Memory B cell (primary cell): ENCODE measurements at regions not wholly inside any gene's neighbourhood (a gene's known extent, or its start where the extent isn't known, plus 50 kb on each side); places are given as distances from the start of the nearest gene placed in this dataset.
"Not testable (repeated sequence)": the region's sequence is repeated elsewhere in the genome, so short reads cannot be mapped to it uniquely, and the experiment has no call there.

Experiments
- ATAC-seq: fragments of 150-1000 bp; cut with Tn5 transposase; 2 replicates; pipeline ENCODE4 v1.10.0; 2021; ENCODE audit warnings: low read depth, mild to moderate bottlenecking, moderate library complexity
- DNase-seq, 2 donors: peaks; one replicate each; pipeline ENCODE4 v3.0.0; 2022; ENCODE audit warnings: low spot score in 2 of 2
- H3K27ac Mint-ChIP-seq: one replicate; pipeline ENCODE4 v1.8.0; 2022; ENCODE audit warnings: mild to moderate bottlenecking, moderate library complexity, mixed read lengths
- H3K27me3 Mint-ChIP-seq: one replicate; pipeline ENCODE4 v1.8.0; 2022; ENCODE audit warnings: mixed read lengths
- H3K36me3 Mint-ChIP-seq: one replicate; pipeline ENCODE4 v1.8.0; 2022; ENCODE audit warnings: mild to moderate bottlenecking, mixed read lengths
- H3K4me1 Mint-ChIP-seq: one replicate; pipeline ENCODE4 v1.8.0; 2022; ENCODE audit warnings: mixed read lengths
- H3K4me3 Mint-ChIP-seq: one replicate; pipeline ENCODE4 v1.8.0; 2022; ENCODE audit warnings: mild to moderate bottlenecking, moderate library complexity, mixed read lengths
- H3K9me3 Mint-ChIP-seq: one replicate; pipeline ENCODE4 v1.8.0; 2022; ENCODE audit warnings: mixed read lengths

GRCh38 chr9:30075451-30076199 is 2308.8 kb upstream of the ACO1 start:
- Mint-ChIP-seq H3K27me3 (no peaks in the 10 kb centered on the region), H3K4me3 (no peak overlapping the region), H3K9me3 (peaks cover 2% of the 10 kb centered on the region), H3K36me3 (no peaks in the 10 kb centered on the region), H3K4me1 (no peaks in the 10 kb centered on the region), H3K27ac (no peak overlapping the region)
- DNase-seq (no peak), ATAC-seq (no peak)

GRCh38 chr9:30078195-30078594 is 2306.2 kb upstream of the ACO1 start:
- Mint-ChIP-seq H3K4me3 (no peak overlapping the region), H3K9me3 (peaks cover 2% of the 10 kb centered on the region), H3K36me3 (no peaks in the 10 kb centered on the region), H3K27ac (no peak overlapping the region), H3K27me3 (no peaks in the 10 kb centered on the region), H3K4me1 (no peaks in the 10 kb centered on the region)
- no peak for ATAC-seq
- DNase-seq, result no peak

- Mint-ChIP-seq H3K4me1 (no peaks in the 10 kb centered on the region), H3K27me3 (no peaks in the 10 kb centered on the region), H3K27ac (no peak overlapping the region), H3K4me3 (no peak overlapping the region), H3K9me3 (peaks cover 5% of the 10 kb centered on the region), H3K36me3 (no peaks in the 10 kb centered on the region)
- no peak for DNase-seq
- ATAC-seq, result no peak
Measured at GRCh38 chr9:30089428-30089827, 2295.0 kb upstream of the ACO1 start.

- no peak for ATAC-seq
- H3K9me3 Mint-ChIP-seq, result peaks cover 9% of the 10 kb centered on the region
- no peak overlapping the region for H3K27ac Mint-ChIP-seq
- H3K36me3 Mint-ChIP-seq, result no peaks in the 10 kb centered on the region
- H3K4me1 Mint-ChIP-seq, result no peaks in the 10 kb centered on the region
- no peak for DNase-seq
- no peak overlapping the region for H3K4me3 Mint-ChIP-seq
- H3K27me3 Mint-ChIP-seq, result no peaks in the 10 kb centered on the region
Measured at GRCh38 chr9:30103647-30104394, 2280.6 kb upstream of the ACO1 start.

GRCh38 chr9:30107134-30107533 is 2277.3 kb upstream of the ACO1 start:
- H3K27me3 Mint-ChIP-seq, H3K36me3 Mint-ChIP-seq, H3K4me3 Mint-ChIP-seq, H3K27ac Mint-ChIP-seq, DNase-seq, ATAC-seq, H3K9me3 Mint-ChIP-seq, H3K4me1 Mint-ChIP-seq: not testable (repeated sequence)

- no peaks in the 10 kb centered on the region for H3K27me3 Mint-ChIP-seq
- H3K27ac Mint-ChIP-seq, result no peak overlapping the region
- peaks cover 7% of the 10 kb centered on the region for H3K9me3 Mint-ChIP-seq
- H3K4me3 Mint-ChIP-seq, result no peak overlapping the region
- no peak for DNase-seq
- no peaks in the 10 kb centered on the region for H3K36me3 Mint-ChIP-seq
- ATAC-seq, result no peak
- no peaks in the 10 kb centered on the region for H3K4me1 Mint-ChIP-seq
Measured at GRCh38 chr9:30116673-30117217, 2267.7 kb upstream of the ACO1 start.

- Mint-ChIP-seq H3K27me3 (no peaks in the 10 kb centered on the region), H3K4me3 (no peak overlapping the region), H3K36me3 (no peaks in the 10 kb centered on the region), H3K27ac (no peak overlapping the region), H3K9me3 (peaks cover 2% of the 10 kb centered on the region), H3K4me1 (no peaks in the 10 kb centered on the region)
- DNase-seq (no peak), ATAC-seq (no peak)
Measured at GRCh38 chr9:30120666-30121065, 2263.8 kb upstream of the ACO1 start.

GRCh38 chr9:30121611-30122010 is 2262.8 kb upstream of the ACO1 start:
- no peak for ATAC-seq

GRCh38 chr9:30125881-30126280 is 2258.6 kb upstream of the ACO1 start:
- no peaks in the 10 kb centered on the region for H3K36me3 Mint-ChIP-seq
- H3K27me3 Mint-ChIP-seq, result no peaks in the 10 kb centered on the region
- ATAC-seq (no peak), DNase-seq (no peak)
- H3K27ac Mint-ChIP-seq, result no peak overlapping the region
- H3K9me3 Mint-ChIP-seq, result peaks cover 5% of the 10 kb centered on the region
- H3K4me3 Mint-ChIP-seq, result no peak overlapping the region
- H3K4me1 Mint-ChIP-seq, result no peaks in the 10 kb centered on the region

More at GRCh38 chr9:30121611-30122010, 2262.8 kb upstream of the ACO1 start:
- Mint-ChIP-seq H3K27ac (no peak overlapping the region), H3K9me3 (peaks cover 2% of the 10 kb centered on the region), H3K27me3 (no peaks in the 10 kb centered on the region), H3K4me3 (no peak overlapping the region), H3K36me3 (no peaks in the 10 kb centered on the region), H3K4me1 (no peaks in the 10 kb centered on the region)
- no peak for DNase-seq

- Mint-ChIP-seq H3K4me3 (no peak overlapping the region), H3K36me3 (no peaks in the 10 kb centered on the region), H3K9me3 (peaks cover 5% of the 10 kb centered on the region), H3K27ac (no peak overlapping the region), H3K4me1 (no peaks in the 10 kb centered on the region), H3K27me3 (no peaks in the 10 kb centered on the region)
- ATAC-seq, result no peak
- no peak for DNase-seq
Measured at GRCh38 chr9:30127371-30127770, 2257.1 kb upstream of the ACO1 start.

GRCh38 chr9:30140407-30140806 is 2244.0 kb upstream of the ACO1 start:
- Mint-ChIP-seq H3K4me3 (no peak overlapping the region), H3K9me3 (peaks cover 6% of the 10 kb centered on the region), H3K27ac (no peak overlapping the region), H3K27me3 (no peaks in the 10 kb centered on the region), H3K36me3 (no peaks in the 10 kb centered on the region), H3K4me1 (no peaks in the 10 kb centered on the region)
- DNase-seq, result no peak
- ATAC-seq, result no peak

- Mint-ChIP-seq H3K4me3 (no peak overlapping the region), H3K36me3 (no peaks in the 10 kb centered on the region), H3K9me3 (peaks cover 1% of the 10 kb centered on the region), H3K27me3 (no peaks in the 10 kb centered on the region), H3K4me1 (no peaks in the 10 kb centered on the region), H3K27ac (no peak overlapping the region)
- ATAC-seq, result no peak
- no peak for DNase-seq
Measured at GRCh38 chr9:30160570-30160969, 2223.9 kb upstream of the ACO1 start.

- Mint-ChIP-seq H3K27me3 (no peaks in the 10 kb centered on the region), H3K36me3 (no peaks in the 10 kb centered on the region), H3K4me3 (no peak overlapping the region), H3K27ac (no peak overlapping the region), H3K4me1 (no peaks in the 10 kb centered on the region), H3K9me3 (peaks cover 10% of the 10 kb centered on the region)
- no peak for DNase-seq
- no peak for ATAC-seq
Measured at GRCh38 chr9:30172206-30172605, 2212.2 kb upstream of the ACO1 start.

GRCh38 chr9:30178610-30179009 is 2205.8 kb upstream of the ACO1 start:
- H3K36me3 Mint-ChIP-seq, result no peaks in the 10 kb centered on the region
- no peaks in the 10 kb centered on the region for H3K27me3 Mint-ChIP-seq
- no peaks in the 10 kb centered on the region for H3K4me1 Mint-ChIP-seq
- H3K4me3 Mint-ChIP-seq, result no peak overlapping the region
- no peak overlapping the region for H3K27ac Mint-ChIP-seq
- peaks cover 2% of the 10 kb centered on the region for H3K9me3 Mint-ChIP-seq
- DNase-seq (no peak), ATAC-seq (no peak)
